ENCODE measurements at regions not wholly inside any gene's neighbourhood (a gene's known extent, or its start where the extent isn't known, plus 50 kb on each side); places are given as distances from the start of the nearest gene placed in this dataset.

DNA sequence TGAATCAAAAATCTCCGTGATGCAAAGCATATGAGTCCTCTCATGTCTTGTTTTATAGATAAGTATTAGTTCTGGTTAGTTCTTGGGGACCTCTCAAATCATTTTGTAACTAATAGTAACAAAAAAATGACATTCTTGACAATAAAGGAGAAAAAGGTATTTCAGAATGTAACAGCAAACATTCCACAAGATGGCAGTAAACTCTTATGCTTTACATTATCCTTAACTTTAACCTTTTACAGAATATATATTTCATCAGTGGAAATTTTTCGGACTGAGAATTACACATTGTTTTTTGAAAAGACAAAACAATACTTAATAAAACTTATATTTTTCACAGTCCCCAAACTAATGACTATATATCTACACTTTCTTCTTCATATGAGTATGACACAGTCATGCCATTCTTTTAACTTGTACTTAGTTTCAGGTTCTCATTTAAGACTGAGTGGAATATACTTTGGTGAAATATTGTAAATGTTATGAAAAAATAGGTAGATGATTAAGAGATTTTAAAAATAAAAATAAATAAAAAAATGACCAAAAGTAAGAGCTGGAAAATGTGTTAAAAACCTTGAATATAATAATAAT is 142.9 kb upstream of the NXPH2 start:
- TF ChIP-seq MXI1 (conservative IDR thresholded peaks at IDR 0.05; ENCODE audit: poor library complexity, severe bottlenecking) (no peak), RAD21 (conservative IDR thresholded peaks at IDR 0.05) (peak; percentile 90), EP300 (conservative IDR thresholded peaks at IDR 0.05; ENCODE audit: poor library complexity, severe bottlenecking) (no peak), SMC3 (conservative IDR thresholded peaks at IDR 0.05; ENCODE audit: poor library complexity) (peak; percentile 82), POLR2AphosphoS5 (IDR thresholded peaks at IDR 0.05) (no peak)
- TF ChIP-seq, protein P1, sequence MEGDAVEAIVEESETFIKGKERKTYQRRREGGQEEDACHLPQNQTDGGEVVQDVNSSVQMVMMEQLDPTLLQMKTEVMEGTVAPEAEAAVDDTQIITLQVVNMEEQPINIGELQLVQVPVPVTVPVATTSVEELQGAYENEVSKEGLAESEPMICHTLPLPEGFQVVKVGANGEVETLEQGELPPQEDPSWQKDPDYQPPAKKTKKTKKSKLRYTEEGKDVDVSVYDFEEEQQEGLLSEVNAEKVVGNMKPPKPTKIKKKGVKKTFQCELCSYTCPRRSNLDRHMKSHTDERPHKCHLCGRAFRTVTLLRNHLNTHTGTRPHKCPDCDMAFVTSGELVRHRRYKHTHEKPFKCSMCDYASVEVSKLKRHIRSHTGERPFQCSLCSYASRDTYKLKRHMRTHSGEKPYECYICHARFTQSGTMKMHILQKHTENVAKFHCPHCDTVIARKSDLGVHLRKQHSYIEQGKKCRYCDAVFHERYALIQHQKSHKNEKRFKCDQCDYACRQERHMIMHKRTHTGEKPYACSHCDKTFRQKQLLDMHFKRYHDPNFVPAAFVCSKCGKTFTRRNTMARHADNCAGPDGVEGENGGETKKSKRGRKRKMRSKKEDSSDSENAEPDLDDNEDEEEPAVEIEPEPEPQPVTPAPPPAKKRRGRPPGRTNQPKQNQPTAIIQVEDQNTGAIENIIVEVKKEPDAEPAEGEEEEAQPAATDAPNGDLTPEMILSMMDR (IDR thresholded peaks at IDR 0.05; ENCODE audit: poor library complexity, severe bottlenecking) = peak; percentile 83
